HG03039 (cell line): ENCODE measurements at regions not wholly inside any gene's neighbourhood (a gene's known extent, or its start where the extent isn't known, plus 50 kb on each side); places are given as distances from the start of the nearest gene placed in this dataset.
"Not testable (repeated sequence)": the region's sequence is repeated elsewhere in the genome, so short reads cannot be mapped to it uniquely, and the experiment has no call there.

Experiments
- ATAC-seq: cut with Tn5 transposase; IDR thresholded peaks from one replicate; pipeline ENCODE4 v1.9.1; 2021; ENCODE audit warnings: mild to moderate bottlenecking, moderate library complexity; ENCODE audit not compliant: unreplicated experiment

- ATAC-seq: no peak
Observed at GRCh38 chr6:48429610-48430009, 318.6 kb upstream of the PTCHD4 start.

- ATAC-seq: no peak
Observed at GRCh38 chr6:48429021-48429420, 318.0 kb upstream of the PTCHD4 start.

GRCh38 chr6:48426636-48427035 lies 315.6 kb upstream of the PTCHD4 start:
- no peak for ATAC-seq

GRCh38 chr6:48423640-48424365 lies 312.8 kb upstream of the PTCHD4 start:
- no peak for ATAC-seq

DNA sequence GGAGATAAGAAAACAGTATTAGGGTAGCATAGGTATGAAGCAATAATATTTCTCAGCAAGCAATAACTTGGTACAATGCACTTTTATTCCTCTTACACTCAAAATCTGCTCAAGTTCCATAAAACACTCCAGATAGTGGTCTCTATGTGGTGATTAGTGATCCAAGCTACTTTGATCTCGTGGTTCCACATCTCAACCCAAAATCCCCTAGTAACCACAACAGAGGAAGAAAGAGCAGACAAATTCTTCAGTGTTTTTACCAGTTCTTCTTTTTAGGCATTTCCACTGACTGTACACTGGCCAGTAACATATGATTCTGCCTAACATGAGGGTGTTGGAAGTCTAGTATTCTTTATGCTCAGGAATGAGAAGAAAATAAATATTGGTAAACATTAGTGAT lies 309.0 kb upstream of the PTCHD4 start:
- no peak for ATAC-seq

- no peak for ATAC-seq
Observed at GRCh38 chr6:48417927-48418326, 306.9 kb upstream of the PTCHD4 start.

- ATAC-seq: no peak
Observed at GRCh38 chr6:48412656-48413055, 301.7 kb upstream of the PTCHD4 start.

DNA sequence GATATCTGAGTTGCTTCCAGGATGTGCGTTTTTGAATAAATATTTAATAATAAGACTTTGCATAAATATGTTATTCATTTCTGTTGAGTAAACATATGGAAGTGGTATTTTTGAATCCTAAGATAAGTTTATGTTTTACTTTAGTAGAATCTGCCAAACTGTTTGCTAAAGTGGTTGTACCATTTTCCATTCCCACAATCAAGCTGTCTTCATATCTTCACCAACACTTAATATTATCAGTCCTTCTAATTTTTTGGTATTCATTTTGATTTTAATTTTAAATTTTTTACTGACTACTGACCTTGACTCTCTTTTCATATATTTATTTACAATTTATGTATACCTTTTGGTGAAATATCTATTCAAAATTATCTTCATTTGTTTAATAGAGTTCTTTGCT lies 293.9 kb upstream of the PTCHD4 start:
- no peak for ATAC-seq

DNA sequence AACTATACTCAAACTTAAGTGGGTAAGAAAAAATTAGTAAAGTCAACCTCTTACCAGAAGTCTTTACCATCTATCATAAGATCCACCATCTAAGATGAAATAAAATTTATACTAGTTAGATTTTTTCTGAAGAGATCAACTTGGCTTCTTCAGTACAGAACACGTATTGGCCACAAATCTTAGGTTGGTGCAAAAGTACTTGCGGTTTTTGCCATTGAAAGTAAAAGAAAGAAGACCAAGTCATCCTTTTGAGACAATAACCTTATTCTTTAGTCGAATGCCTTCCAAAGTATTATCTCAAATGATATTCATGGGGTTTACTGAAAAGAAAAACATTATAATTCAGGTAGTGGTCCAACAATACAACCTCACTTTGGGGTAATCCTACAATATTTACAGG lies 292.6 kb upstream of the PTCHD4 start:
- no peak for ATAC-seq

GRCh38 chr6:48401016-48401415 lies 290.0 kb upstream of the PTCHD4 start:
- no peak for ATAC-seq

DNA sequence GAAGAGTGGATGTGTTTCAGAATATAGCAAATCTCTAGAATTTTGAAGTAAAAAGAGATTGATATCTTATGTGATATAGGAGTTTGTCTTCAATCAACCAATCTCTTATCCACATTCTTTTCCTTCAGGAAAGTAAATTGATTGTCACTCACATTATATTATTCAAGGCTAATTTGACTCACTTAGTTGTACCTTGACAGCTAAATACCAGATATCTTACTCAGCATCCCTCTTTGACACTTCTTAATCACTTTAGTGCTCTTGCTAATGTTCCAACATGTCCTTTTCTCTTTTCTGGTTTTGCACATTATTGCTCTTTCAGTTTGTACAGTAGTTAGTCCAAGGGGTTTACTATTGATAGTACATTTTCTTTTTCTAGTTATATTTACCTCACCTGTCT lies 286.9 kb upstream of the PTCHD4 start:
- ATAC-seq: no peak

GRCh38 chr6:48389146-48390043 lies 278.4 kb upstream of the PTCHD4 start:
- ATAC-seq: no peak

GRCh38 chr6:48388044-48388443 lies 277.0 kb upstream of the PTCHD4 start:
- no peak for ATAC-seq

DNA sequence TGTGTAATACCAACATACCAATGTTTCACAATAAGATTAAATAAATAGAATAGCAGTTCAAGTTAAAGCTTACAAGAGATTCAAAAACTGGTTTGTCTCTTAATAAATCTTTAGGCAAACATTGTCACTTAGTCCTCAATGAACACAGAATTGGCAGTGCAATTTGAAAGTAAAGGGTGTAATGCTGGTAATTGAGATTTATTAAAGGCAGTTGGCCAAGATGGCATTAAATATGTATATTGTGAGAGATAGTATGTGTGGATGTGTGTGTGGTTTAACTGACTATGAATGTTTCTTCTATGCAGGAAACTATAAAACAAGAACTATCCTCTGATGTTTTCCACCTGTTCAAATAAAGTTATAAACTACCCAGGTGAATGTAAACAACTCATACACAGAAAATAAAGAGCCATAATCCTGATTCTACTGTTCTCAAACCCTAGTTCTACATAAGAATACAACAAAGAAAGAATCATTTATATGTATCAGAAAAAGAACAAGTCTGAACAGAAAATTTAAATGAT lies 267.9 kb upstream of the PTCHD4 start:
- ATAC-seq: no peak

- ATAC-seq: no peak
Observed at GRCh38 chr6:48377115-48377514, 266.1 kb upstream of the PTCHD4 start.

- ATAC-seq: not testable (repeated sequence)
Observed at GRCh38 chr6:48371226-48371625, 260.2 kb upstream of the PTCHD4 start.

DNA sequence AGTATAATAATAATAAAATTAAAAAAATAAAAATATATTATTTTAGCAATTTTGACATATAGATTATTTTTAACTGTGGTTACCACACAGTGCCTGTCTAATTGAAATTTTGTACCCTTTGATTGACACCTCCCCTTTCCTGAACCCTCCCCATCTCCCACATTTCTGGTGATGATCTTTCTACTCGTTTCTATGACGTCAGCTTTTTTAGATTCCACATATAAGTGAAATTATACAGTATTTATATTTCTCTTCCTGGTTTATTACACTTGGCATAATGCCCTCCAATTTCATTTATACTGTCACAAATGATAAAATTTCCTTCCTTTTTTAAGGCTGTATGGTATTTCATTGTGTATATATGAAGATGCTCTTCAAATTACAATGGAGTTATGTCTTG lies 258.1 kb upstream of the PTCHD4 start:
- no peak for ATAC-seq

- no peak for ATAC-seq
Observed at GRCh38 chr6:48325701-48326100, 214.7 kb upstream of the PTCHD4 start.

- no peak for ATAC-seq
Observed at GRCh38 chr6:48318670-48319069, 207.7 kb upstream of the PTCHD4 start.

DNA sequence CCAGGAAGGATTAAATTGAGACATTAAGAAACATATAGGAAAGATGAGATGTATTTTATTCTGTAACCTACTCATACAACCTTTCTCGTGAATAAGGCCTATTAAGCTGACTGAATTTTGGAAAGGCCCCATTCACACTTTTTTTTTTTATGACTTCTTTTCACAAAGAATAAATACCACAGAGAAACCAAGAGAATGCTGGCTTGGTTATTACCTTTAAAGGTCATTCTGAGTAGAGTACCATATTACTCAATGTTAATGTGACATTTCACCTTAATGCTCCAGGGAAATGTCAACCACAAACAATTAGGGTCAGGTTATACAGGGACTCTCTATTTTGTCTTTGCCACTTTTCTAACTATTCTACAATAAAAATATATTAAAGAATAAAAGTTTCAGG lies 204.9 kb upstream of the PTCHD4 start:
- no peak for ATAC-seq

GRCh38 chr6:48315051-48315719 lies 204.2 kb upstream of the PTCHD4 start:
- no peak for ATAC-seq
